ENCODE measurements at regions not wholly inside any gene's neighbourhood (a gene's known extent, or its start where the extent isn't known, plus 50 kb on each side); places are given as distances from the start of the nearest gene placed in this dataset.

- TF ChIP-seq, protein P1, sequence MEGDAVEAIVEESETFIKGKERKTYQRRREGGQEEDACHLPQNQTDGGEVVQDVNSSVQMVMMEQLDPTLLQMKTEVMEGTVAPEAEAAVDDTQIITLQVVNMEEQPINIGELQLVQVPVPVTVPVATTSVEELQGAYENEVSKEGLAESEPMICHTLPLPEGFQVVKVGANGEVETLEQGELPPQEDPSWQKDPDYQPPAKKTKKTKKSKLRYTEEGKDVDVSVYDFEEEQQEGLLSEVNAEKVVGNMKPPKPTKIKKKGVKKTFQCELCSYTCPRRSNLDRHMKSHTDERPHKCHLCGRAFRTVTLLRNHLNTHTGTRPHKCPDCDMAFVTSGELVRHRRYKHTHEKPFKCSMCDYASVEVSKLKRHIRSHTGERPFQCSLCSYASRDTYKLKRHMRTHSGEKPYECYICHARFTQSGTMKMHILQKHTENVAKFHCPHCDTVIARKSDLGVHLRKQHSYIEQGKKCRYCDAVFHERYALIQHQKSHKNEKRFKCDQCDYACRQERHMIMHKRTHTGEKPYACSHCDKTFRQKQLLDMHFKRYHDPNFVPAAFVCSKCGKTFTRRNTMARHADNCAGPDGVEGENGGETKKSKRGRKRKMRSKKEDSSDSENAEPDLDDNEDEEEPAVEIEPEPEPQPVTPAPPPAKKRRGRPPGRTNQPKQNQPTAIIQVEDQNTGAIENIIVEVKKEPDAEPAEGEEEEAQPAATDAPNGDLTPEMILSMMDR (IDR thresholded peaks at IDR 0.05; ENCODE audit: unreplicated experiment) = no peak
- H3K4me1 Mint-ChIP-seq (ENCODE audit: insufficient read depth, unreplicated experiment) = peaks cover 4% of the 10 kb centered on the region
- peaks cover 30% of the 10 kb centered on the region for H3K27me3 Mint-ChIP-seq (ENCODE audit: insufficient read depth, unreplicated experiment)
- DNase-seq (ENCODE audit: unreplicated experiment) = no peak
- no peak overlapping the region for H3K4me3 Mint-ChIP-seq (ENCODE audit: unreplicated experiment)
- H3K36me3 Mint-ChIP-seq (ENCODE audit: insufficient read depth, unreplicated experiment) = no peaks in the 10 kb centered on the region
- BruUV-seq (replicated peaks) = no TSS peak
- H3K9me3 Mint-ChIP-seq (ENCODE audit: unreplicated experiment) = no peaks in the 10 kb centered on the region
- ChIA-PET POLR2A (no interaction called here), CTCF (no interaction called here)
- H3K27ac Mint-ChIP-seq (ENCODE audit: low read depth, unreplicated experiment) = no peak overlapping the region
- intact Hi-C loops (cut with micrococcal nuclease) = no loop called here
Measured at GRCh38 chr12:125216756-125217155, 151.5 kb downstream of the AACS start.

- no TSS peak for BruUV-seq (replicated peaks)
- no peaks in the 10 kb centered on the region for H3K9me3 Mint-ChIP-seq (ENCODE audit: unreplicated experiment)
- H3K27me3 Mint-ChIP-seq (ENCODE audit: insufficient read depth, unreplicated experiment) = peaks cover 30% of the 10 kb centered on the region
- intact Hi-C loops (cut with micrococcal nuclease) = no loop called here
- no peak overlapping the region for H3K27ac Mint-ChIP-seq (ENCODE audit: low read depth, unreplicated experiment)
- ChIA-PET CTCF (no interaction called here), POLR2A (no interaction called here)
- peaks cover 4% of the 10 kb centered on the region for H3K4me1 Mint-ChIP-seq (ENCODE audit: insufficient read depth, unreplicated experiment)
- no peak for DNase-seq (ENCODE audit: unreplicated experiment)
- no peak overlapping the region for H3K4me3 Mint-ChIP-seq (ENCODE audit: unreplicated experiment)
- H3K36me3 Mint-ChIP-seq (ENCODE audit: insufficient read depth, unreplicated experiment) = no peaks in the 10 kb centered on the region
- TF ChIP-seq, protein P1 (IDR thresholded peaks at IDR 0.05; ENCODE audit: unreplicated experiment) = no peak
Measured at GRCh38 chr12:125217308-125217707, 152.1 kb downstream of the AACS start.

DNA sequence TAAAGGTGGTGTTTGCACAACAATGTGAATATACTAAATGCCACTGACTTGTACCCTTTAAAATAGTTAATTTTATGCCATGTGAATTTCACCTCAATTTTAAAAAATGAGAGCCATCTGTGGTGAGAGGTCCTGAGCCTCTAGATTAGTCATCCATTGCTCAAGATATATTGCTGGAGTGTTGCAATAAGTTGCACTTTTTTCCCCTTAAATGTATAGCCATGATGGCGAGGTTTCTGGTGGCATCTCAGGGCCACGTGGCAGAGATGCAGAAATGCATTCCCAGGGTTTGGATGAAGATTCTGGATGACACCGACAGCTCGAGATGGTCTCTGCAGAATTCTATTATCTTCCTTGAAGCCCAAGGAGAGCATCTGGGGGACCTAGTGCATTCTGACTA is 153.7 kb downstream of the AACS start:
- peaks cover 16% of the 10 kb centered on the region for H3K27me3 Mint-ChIP-seq (ENCODE audit: insufficient read depth, unreplicated experiment)
- intact Hi-C loops (cut with micrococcal nuclease) = no loop called here
- ChIA-PET CTCF (no interaction called here), POLR2A (no interaction called here)
- no peak overlapping the region for H3K4me3 Mint-ChIP-seq (ENCODE audit: unreplicated experiment)
- no peak overlapping the region for H3K27ac Mint-ChIP-seq (ENCODE audit: low read depth, unreplicated experiment)
- DNase-seq (ENCODE audit: unreplicated experiment) = peak; percentile 64
- no peaks in the 10 kb centered on the region for H3K36me3 Mint-ChIP-seq (ENCODE audit: insufficient read depth, unreplicated experiment)
- peaks cover 4% of the 10 kb centered on the region for H3K4me1 Mint-ChIP-seq (ENCODE audit: insufficient read depth, unreplicated experiment)
- no TSS peak for BruUV-seq (replicated peaks)
- TF ChIP-seq, protein P1 (IDR thresholded peaks at IDR 0.05; ENCODE audit: unreplicated experiment) = no peak
- H3K9me3 Mint-ChIP-seq (ENCODE audit: unreplicated experiment) = no peaks in the 10 kb centered on the region

- no TSS peak for BruUV-seq (replicated peaks)
- Mint-ChIP-seq H3K27me3 (ENCODE audit: insufficient read depth, unreplicated experiment) (no peaks in the 10 kb centered on the region), H3K27ac (ENCODE audit: low read depth, unreplicated experiment) (no peak overlapping the region), H3K36me3 (ENCODE audit: insufficient read depth, unreplicated experiment) (no peaks in the 10 kb centered on the region), H3K4me1 (ENCODE audit: insufficient read depth, unreplicated experiment) (peaks cover 4% of the 10 kb centered on the region), H3K9me3 (ENCODE audit: unreplicated experiment) (no peaks in the 10 kb centered on the region), H3K4me3 (ENCODE audit: unreplicated experiment) (no peak overlapping the region)
- peak; percentile 56 for DNase-seq (ENCODE audit: unreplicated experiment)
- ChIA-PET POLR2A (interaction anchor here (0.6 kb wide), 1 partner anchor 72 kb away, joined by 3 read pairs; no protein-coding TSS in a partner anchor), CTCF (interaction anchor here (0.6 kb wide), 1 partner anchor 353 kb away, joined by 3 read pairs; no protein-coding TSS in a partner anchor)
- TF ChIP-seq, protein P1 (IDR thresholded peaks at IDR 0.05; ENCODE audit: unreplicated experiment) = no peak
- intact Hi-C loops (cut with micrococcal nuclease) = no loop called here
Measured at GRCh38 chr12:125220404-125221273, 155.4 kb downstream of the AACS start.
